DND-41 (cell line): ENCODE measurements at regions not wholly inside any gene's neighbourhood (a gene's known extent, or its start where the extent isn't known, plus 50 kb on each side); places are given as distances from the start of the nearest gene placed in this dataset.

Source experiments
- ATAC-seq: fragments of 200-7000 bp; cut with Tn5 transposase; 3 replicates; pipeline ENCODE4 v1.9.1; 2021; ENCODE audit warnings: low read depth; ENCODE audit not compliant: insufficient read depth
- DNase-seq: peaks from one replicate; pipeline ENCODE4 v3.0.0-alpha.2; 2020
- H2AFZ ChIP-seq: 2 replicates; pipeline ENCODE4 v1.6.0; 2012; ENCODE audit warnings: low read depth, low read length
- H3K27ac ChIP-seq: 2 replicates; pipeline ENCODE4 v1.5.1; 2012; ENCODE audit warnings: low read length, inconsistent platforms
- H3K27me3 ChIP-seq: fragments of 200-600 bp; sonication (generic); 2 replicates; pipeline ENCODE4 v1.6.0; 2012; ENCODE audit warnings: low read length, mild to moderate bottlenecking, inconsistent platforms; ENCODE audit not compliant: insufficient read depth, poor library complexity
- H3K36me3 ChIP-seq: 2 replicates; pipeline ENCODE4 v1.5.1; 2012; ENCODE audit warnings: low read length, inconsistent platforms; ENCODE audit not compliant: insufficient read depth
- H3K4me1 ChIP-seq: 2 replicates; pipeline ENCODE4 v1.5.1; 2012; ENCODE audit warnings: mild to moderate bottlenecking, low read length; ENCODE audit not compliant: insufficient read depth
- H3K4me2 ChIP-seq: 2 replicates; pipeline ENCODE4 v1.6.0; 2012; ENCODE audit warnings: mild to moderate bottlenecking, moderate library complexity, low read length, inconsistent platforms; ENCODE audit not compliant: insufficient read depth
- H3K4me3 ChIP-seq, 2 experiments: fragments of 200-600 bp in 1 of 2; shearing (Covaris generic) in 1 of 2; 2 replicates each; pipeline ENCODE4 v1.5.1; 2012 to 2016; ENCODE audit warnings: inconsistent platforms in 2 of 2, low read length in 2 of 2, mild to moderate bottlenecking in 2 of 2, low read depth in 1 of 2, moderate library complexity in 1 of 2
- H3K79me2 ChIP-seq: 2 replicates; pipeline ENCODE4 v1.6.0; 2012; ENCODE audit warnings: low read length, inconsistent platforms; ENCODE audit not compliant: insufficient read depth
- H3K9ac ChIP-seq: 2 replicates; pipeline ENCODE4 v1.6.0; 2012; ENCODE audit warnings: low read depth, mild to moderate bottlenecking, inconsistent platforms, low read length, moderate library complexity
- H3K9me3 ChIP-seq: 2 replicates; pipeline ENCODE4 v1.5.1; 2012; ENCODE audit warnings: low read length, moderate library complexity, mild to moderate bottlenecking, inconsistent platforms; ENCODE audit not compliant: insufficient read depth, severe bottlenecking
- H4K20me1 ChIP-seq: 2 replicates; pipeline ENCODE4 v1.6.0; 2012; ENCODE audit warnings: low read length; ENCODE audit not compliant: insufficient read depth
- EZH2 ChIP-seq: IDR thresholded peaks from 3 replicates; pipeline ENCODE4 v1.6.1; 2012; ENCODE audit warnings: borderline replicate concordance, low read depth, mild to moderate bottlenecking, moderate library complexity, low read length, inconsistent platforms; ENCODE audit not compliant: severe bottlenecking
- TF ChIP-seq, protein P1 (sequence below): IDR thresholded peaks from 2 replicates; pipeline ENCODE4 v1.5.1; 2012; ENCODE audit warnings: borderline replicate concordance, low read length, moderate library complexity, mild to moderate bottlenecking; ENCODE audit not compliant: poor library complexity, severe bottlenecking; ENCODE audit errors: extremely low read depth

DNA sequence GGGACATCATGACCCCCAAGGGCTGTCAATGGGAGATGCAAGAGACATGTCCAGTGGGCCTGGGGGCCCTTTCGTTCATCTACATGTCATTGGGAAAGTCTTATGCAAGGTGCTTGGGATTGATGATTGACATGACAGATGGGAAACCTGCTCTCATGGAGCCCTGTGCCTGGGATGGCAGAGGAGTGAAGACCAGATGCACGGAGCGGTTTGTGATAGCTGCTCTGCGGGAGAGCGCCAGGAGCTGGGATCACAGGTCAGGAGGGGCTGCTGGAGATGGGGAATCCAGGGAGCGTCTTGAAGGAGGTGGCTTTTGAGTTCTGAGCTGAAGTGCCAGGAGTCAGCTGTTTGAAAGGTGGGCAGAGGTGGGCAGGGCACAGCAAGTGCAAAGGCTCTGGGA is 104.3 kb downstream of the FGF18 start:
- no peaks in the 10 kb centered on the region for H3K36me3 ChIP-seq
- ATAC-seq (no peak), DNase-seq (no peak)
- no peak overlapping the region for H3K9ac ChIP-seq
- TF ChIP-seq, protein P1, sequence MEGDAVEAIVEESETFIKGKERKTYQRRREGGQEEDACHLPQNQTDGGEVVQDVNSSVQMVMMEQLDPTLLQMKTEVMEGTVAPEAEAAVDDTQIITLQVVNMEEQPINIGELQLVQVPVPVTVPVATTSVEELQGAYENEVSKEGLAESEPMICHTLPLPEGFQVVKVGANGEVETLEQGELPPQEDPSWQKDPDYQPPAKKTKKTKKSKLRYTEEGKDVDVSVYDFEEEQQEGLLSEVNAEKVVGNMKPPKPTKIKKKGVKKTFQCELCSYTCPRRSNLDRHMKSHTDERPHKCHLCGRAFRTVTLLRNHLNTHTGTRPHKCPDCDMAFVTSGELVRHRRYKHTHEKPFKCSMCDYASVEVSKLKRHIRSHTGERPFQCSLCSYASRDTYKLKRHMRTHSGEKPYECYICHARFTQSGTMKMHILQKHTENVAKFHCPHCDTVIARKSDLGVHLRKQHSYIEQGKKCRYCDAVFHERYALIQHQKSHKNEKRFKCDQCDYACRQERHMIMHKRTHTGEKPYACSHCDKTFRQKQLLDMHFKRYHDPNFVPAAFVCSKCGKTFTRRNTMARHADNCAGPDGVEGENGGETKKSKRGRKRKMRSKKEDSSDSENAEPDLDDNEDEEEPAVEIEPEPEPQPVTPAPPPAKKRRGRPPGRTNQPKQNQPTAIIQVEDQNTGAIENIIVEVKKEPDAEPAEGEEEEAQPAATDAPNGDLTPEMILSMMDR, result no peak
- no peak for TF ChIP-seq EZH2
- no peaks in the 10 kb centered on the region for H3K4me1 ChIP-seq
- no peak overlapping the region for H3K4me2 ChIP-seq
- H3K27me3 ChIP-seq, result peaks cover 3% of the 10 kb centered on the region
- H4K20me1 ChIP-seq, result no peaks in the 10 kb centered on the region
- no peaks in the 10 kb centered on the region for H3K9me3 ChIP-seq
- no peak overlapping the region for H3K27ac ChIP-seq
- no peak overlapping the region for H2AFZ ChIP-seq
- H3K4me3 ChIP-seq, result no peak overlapping the region
- no peaks in the 10 kb centered on the region for H3K79me2 ChIP-seq

DNA sequence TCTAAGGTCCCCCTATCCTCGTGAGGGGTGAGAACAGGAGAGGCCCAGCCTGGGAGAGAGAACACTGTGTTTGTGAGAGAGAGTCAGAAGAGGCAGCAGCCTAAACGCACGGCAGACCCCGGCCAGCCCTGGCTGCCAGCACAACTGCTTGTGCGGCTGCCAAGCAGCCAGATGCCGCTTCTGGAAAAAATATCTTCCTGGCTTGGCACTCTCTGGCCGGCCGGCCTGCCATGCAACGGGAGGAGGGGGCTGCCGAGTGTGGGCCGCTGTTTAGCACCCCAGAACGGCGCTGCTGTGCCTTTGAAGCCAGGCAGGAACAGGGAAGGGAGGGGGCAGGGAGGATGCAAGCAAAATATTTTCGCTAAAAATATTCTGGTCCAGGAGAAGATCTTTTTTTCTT is 105.0 kb downstream of the FGF18 start:
- Histone ChIP-seq H3K79me2 (no peaks in the 10 kb centered on the region), H3K4me2 (no peak overlapping the region), H3K27me3 (peaks cover 3% of the 10 kb centered on the region), H3K9ac (no peak overlapping the region), H4K20me1 (no peaks in the 10 kb centered on the region), H3K27ac (no peak overlapping the region), H3K4me3 (no peak overlapping the region), H3K9me3 (no peaks in the 10 kb centered on the region), H2AFZ (no peak overlapping the region), H3K36me3 (no peaks in the 10 kb centered on the region), H3K4me1 (no peaks in the 10 kb centered on the region)
- TF ChIP-seq, protein P1, result no peak
- no peak for TF ChIP-seq EZH2
- ATAC-seq, result no peak
- DNase-seq, result no peak

DNA sequence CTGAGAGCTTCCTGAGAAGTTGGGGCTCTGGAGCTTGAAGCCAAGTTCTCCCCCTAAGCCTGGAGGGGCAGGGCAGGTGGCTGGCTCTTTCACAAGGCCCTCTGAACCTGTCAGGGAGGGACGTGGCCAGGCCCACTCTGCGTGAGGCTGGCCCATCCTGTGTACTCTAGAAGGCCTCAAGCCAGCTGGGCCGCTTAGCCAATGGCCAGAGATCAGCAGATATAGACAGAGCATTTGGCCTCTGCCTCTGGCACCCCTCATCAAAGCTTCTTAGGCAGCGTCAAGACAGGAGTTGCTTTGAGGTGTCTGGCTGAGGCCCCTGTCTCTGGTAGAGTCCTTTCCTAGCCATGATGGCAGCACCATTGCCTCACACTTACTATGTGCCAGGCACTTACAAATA is 105.6 kb downstream of the FGF18 start:
- no peak for ATAC-seq
- Histone ChIP-seq H3K4me1 (no peaks in the 10 kb centered on the region), H3K27ac (no peak overlapping the region), H3K27me3 (peaks cover 3% of the 10 kb centered on the region), H2AFZ (no peak overlapping the region), H3K4me2 (no peak overlapping the region), H3K9ac (no peak overlapping the region), H3K4me3 (no peak overlapping the region), H3K9me3 (no peaks in the 10 kb centered on the region), H3K36me3 (no peaks in the 10 kb centered on the region), H4K20me1 (no peaks in the 10 kb centered on the region), H3K79me2 (no peaks in the 10 kb centered on the region)
- DNase-seq, result no peak
- TF ChIP-seq, protein P1, result no peak
- no peak for TF ChIP-seq EZH2

DNA sequence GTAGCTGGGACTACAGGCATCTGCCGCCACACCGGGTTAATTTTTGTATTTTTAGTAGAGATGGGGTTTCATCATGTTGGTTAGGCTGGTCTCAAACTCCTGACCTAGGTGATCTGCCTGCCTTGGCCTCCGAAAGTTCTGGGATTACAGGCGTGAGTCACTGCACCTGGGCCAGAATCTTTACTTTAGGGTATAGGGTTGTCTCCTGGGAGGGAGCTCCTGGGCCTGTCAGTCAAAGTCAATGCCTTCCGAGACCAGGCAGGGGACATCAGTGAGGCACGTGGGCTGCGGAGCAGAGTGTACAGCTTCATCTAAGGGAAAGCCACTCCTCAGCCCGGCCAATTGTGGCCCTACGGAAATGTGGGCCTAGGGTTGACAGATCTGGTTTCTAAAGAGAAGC is 108.6 kb downstream of the FGF18 start:
- Histone ChIP-seq H3K4me2 (no peak overlapping the region), H3K4me1 (no peaks in the 10 kb centered on the region), H3K79me2 (no peaks in the 10 kb centered on the region), H3K27ac (no peak overlapping the region), H3K9ac (no peak overlapping the region), H3K27me3 (peaks cover 18% of the 10 kb centered on the region), H4K20me1 (no peaks in the 10 kb centered on the region), H3K4me3 (no peak overlapping the region), H2AFZ (no peak overlapping the region), H3K36me3 (no peaks in the 10 kb centered on the region), H3K9me3 (no peaks in the 10 kb centered on the region)
- TF ChIP-seq, protein P1, result no peak
- no peak for TF ChIP-seq EZH2
- DNase-seq, result no peak
- no peak for ATAC-seq
